ENCODE measurements at regions not wholly inside any gene's neighbourhood (a gene's known extent, or its start where the extent isn't known, plus 50 kb on each side); places are given as distances from the start of the nearest gene placed in this dataset.

- TF ChIP-seq EP300 (IDR thresholded peaks at IDR 0.05) (no peak), CTCF (IDR thresholded peaks at IDR 0.05) (no peak), POLR2A (IDR thresholded peaks at IDR 0.05) (no peak)
These were observed 55.9 kb upstream of the CD44 start for GRCh38 chr11:35083181-35083430.

Data from stomach (tissue), 4 donors.